ENCODE measurements at regions not wholly inside any gene's neighbourhood (a gene's known extent, or its start where the extent isn't known, plus 50 kb on each side); places are given as distances from the start of the nearest gene placed in this dataset.

- TF ChIP-seq CTCF (IDR thresholded peaks at IDR 0.05) (no peak), POLR2A (IDR thresholded peaks at IDR 0.05) (no peak)
Measured at GRCh38 chr12:131241517-131241916, 287.8 kb downstream of the ADGRD1 start.
